Panc1 (cell line): ENCODE measurements at regions not wholly inside any gene's neighbourhood (a gene's known extent, or its start where the extent isn't known, plus 50 kb on each side); places are given as distances from the start of the nearest gene placed in this dataset.

Source experiments
- POLR2AphosphoS5 ChIP-seq: IDR thresholded peaks from 2 replicates; pipeline ENCODE4 v1.6.1; 2012; ENCODE audit warnings: mild to moderate bottlenecking, low read depth, low read length, moderate library complexity
- TF ChIP-seq, protein P1 (sequence below): fragments of 450-650 bp; IDR thresholded peaks from 2 replicates; pipeline ENCODE4 v1.5.1; 2017; ENCODE audit warnings: mild to moderate bottlenecking

DNA sequence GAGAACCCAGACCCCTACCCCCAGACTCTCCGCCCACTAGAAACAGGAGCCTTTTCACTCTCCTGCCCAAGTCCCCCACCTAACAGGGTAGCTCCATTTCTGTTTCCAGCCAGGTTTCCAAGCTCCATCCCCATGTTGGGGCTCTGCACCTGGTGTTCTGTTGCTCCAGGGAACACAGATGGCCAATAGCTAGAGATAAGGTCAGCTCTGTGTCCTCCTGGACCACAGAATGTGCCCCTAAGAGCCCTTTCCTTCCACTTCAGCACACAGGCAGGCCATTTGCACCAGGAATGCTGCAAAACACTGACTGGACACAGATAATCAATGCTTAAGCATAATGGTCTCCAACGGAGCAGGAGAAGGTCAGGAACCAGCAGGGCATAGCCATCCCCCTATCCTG is 159.4 kb downstream of the QRSL1 start:
- TF ChIP-seq, protein P1, sequence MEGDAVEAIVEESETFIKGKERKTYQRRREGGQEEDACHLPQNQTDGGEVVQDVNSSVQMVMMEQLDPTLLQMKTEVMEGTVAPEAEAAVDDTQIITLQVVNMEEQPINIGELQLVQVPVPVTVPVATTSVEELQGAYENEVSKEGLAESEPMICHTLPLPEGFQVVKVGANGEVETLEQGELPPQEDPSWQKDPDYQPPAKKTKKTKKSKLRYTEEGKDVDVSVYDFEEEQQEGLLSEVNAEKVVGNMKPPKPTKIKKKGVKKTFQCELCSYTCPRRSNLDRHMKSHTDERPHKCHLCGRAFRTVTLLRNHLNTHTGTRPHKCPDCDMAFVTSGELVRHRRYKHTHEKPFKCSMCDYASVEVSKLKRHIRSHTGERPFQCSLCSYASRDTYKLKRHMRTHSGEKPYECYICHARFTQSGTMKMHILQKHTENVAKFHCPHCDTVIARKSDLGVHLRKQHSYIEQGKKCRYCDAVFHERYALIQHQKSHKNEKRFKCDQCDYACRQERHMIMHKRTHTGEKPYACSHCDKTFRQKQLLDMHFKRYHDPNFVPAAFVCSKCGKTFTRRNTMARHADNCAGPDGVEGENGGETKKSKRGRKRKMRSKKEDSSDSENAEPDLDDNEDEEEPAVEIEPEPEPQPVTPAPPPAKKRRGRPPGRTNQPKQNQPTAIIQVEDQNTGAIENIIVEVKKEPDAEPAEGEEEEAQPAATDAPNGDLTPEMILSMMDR = no peak
- TF ChIP-seq POLR2AphosphoS5 = no peak
